8988T (cell line): ENCODE measurements at regions not wholly inside any gene's neighbourhood (a gene's known extent, or its start where the extent isn't known, plus 50 kb on each side); places are given as distances from the start of the nearest gene placed in this dataset.

ENCODE experiments used
- DNase-seq: peaks from one replicate; pipeline ENCODE4 v3.0.0; 2011

- no peak for DNase-seq
Observed at GRCh38 chr1:56340977-56341376, 238.4 kb downstream of the PLPP3 start.

GRCh38 chr1:56339786-56340465, 239.4 kb downstream of the PLPP3 start:
- no peak for DNase-seq

GRCh38 chr1:56339093-56339492, 240.3 kb downstream of the PLPP3 start:
- no peak for DNase-seq

- no peak for DNase-seq
Observed at GRCh38 chr1:56336982-56337381, 242.4 kb downstream of the PLPP3 start.

GRCh38 chr1:56335394-56335793, 244.0 kb downstream of the PLPP3 start:
- DNase-seq: no peak

- no peak for DNase-seq
Observed at GRCh38 chr1:56334047-56334446, 245.3 kb downstream of the PLPP3 start.

GRCh38 chr1:56333461-56333860, 245.9 kb downstream of the PLPP3 start:
- DNase-seq: no peak

- no peak for DNase-seq
Observed at GRCh38 chr1:56331892-56332567, 247.3 kb downstream of the PLPP3 start.

- no peak for DNase-seq
Observed at GRCh38 chr1:56331207-56331891, 248.0 kb downstream of the PLPP3 start.

- no peak for DNase-seq
Observed at GRCh38 chr1:56330391-56331026, 248.9 kb downstream of the PLPP3 start.

GRCh38 chr1:56329970-56330369, 249.4 kb downstream of the PLPP3 start:
- DNase-seq: no peak

- DNase-seq: no peak
Observed at GRCh38 chr1:56327195-56327594, 252.2 kb downstream of the PLPP3 start.

- no peak for DNase-seq
Observed at GRCh38 chr1:56326056-56326455, 253.3 kb downstream of the PLPP3 start.

GRCh38 chr1:56324504-56324903, 254.9 kb downstream of the PLPP3 start:
- DNase-seq: no peak

GRCh38 chr1:56322211-56322610, 257.2 kb downstream of the PLPP3 start:
- DNase-seq: no peak

GRCh38 chr1:56321150-56321490, 258.2 kb downstream of the PLPP3 start:
- DNase-seq: no peak

- no peak for DNase-seq
Observed at GRCh38 chr1:56320464-56321149, 258.8 kb downstream of the PLPP3 start.

- no peak for DNase-seq
Observed at GRCh38 chr1:56317722-56318121, 261.6 kb downstream of the PLPP3 start.

GRCh38 chr1:56315293-56315942, 263.9 kb downstream of the PLPP3 start:
- DNase-seq: no peak

- no peak for DNase-seq
Observed at GRCh38 chr1:56313560-56313959, 265.8 kb downstream of the PLPP3 start.

- no peak for DNase-seq
Observed at GRCh38 chr1:56311766-56312165, 267.6 kb downstream of the PLPP3 start.

GRCh38 chr1:56310945-56311344, 268.4 kb downstream of the PLPP3 start:
- DNase-seq: no peak

- no peak for DNase-seq
Observed at GRCh38 chr1:56309065-56309464, 270.3 kb downstream of the PLPP3 start.
